Tibial nerve (tissue), 4 donors: ENCODE measurements at regions not wholly inside any gene's neighbourhood (a gene's known extent, or its start where the extent isn't known, plus 50 kb on each side); places are given as distances from the start of the nearest gene placed in this dataset.

Experiments used
- DNase-seq, 2 donors: peaks; one replicate each; pipeline ENCODE4 v3.0.0-alpha.2; 2019; ENCODE audit warnings: low spot score in 2 of 2
- H3K27ac ChIP-seq, 4 donors: fragments of 200-600 bp; sonication (generic) in 3 of 4; one replicate each; pipeline ENCODE4 v1.5.1; 2017 to 2019; ENCODE audit warnings: mild to moderate bottlenecking in 1 of 4
- H3K27me3 ChIP-seq, 2 donors: fragments of 200-600 bp; sonication (generic) in 1 of 2; one replicate each; pipeline versions ENCODE4 v1.5.1 to v1.6.0; 2017 to 2019
- H3K36me3 ChIP-seq, 3 donors: fragments of 200-600 bp; sonication (generic); one replicate each; pipeline ENCODE4 v1.5.1; 2018 to 2019
- H3K4me1 ChIP-seq, 4 donors: fragments of 200-600 bp; sonication (generic) in 3 of 4; one replicate each; pipeline ENCODE4 v1.5.1; 2017 to 2019
- H3K4me3 ChIP-seq, 4 donors: fragments of 200-600 bp; sonication (generic) in 3 of 4; one replicate each; pipeline ENCODE4 v1.5.1; 2017 to 2019; ENCODE audit warnings: mild to moderate bottlenecking in 1 of 4, moderate library complexity in 1 of 4
- H3K9me3 ChIP-seq, 4 donors: fragments of 200-600 bp; sonication (generic) in 3 of 4; one replicate each; pipeline ENCODE4 v1.5.1; 2017 to 2019
- CTCF ChIP-seq, 5 experiments: fragments of 200-600 bp in 3 of 5; fragments of 450-650 bp in 2 of 5; sonication (generic) in 3 of 5; IDR thresholded peaks; one replicate each; pipeline ENCODE4 v1.5.1; 2016 to 2019; ENCODE audit warnings: antibody characterized with exemption in 5 of 5, mild to moderate bottlenecking in 3 of 5, moderate library complexity in 2 of 5
- EP300 ChIP-seq, 2 donors: sonication (generic); formaldehyde crosslinking; IDR thresholded peaks; one replicate each; pipeline ENCODE4 v1.6.1; 2017; ENCODE audit warnings: antibody characterized with exemption in 2 of 2, mild to moderate bottlenecking in 1 of 2
- POLR2A ChIP-seq, 2 donors: fragments of 450-650 bp; IDR thresholded peaks; one replicate each; pipeline ENCODE4 v1.6.1; 2017; ENCODE audit warnings: antibody characterized with exemption in 2 of 2, mild to moderate bottlenecking in 2 of 2, moderate library complexity in 2 of 2
- WGBS, 2 donors: methylation state at CpG; one replicate each; pipeline ENCODE4 v1.1.5; 2018; 5-methylcytosine and 5-hydroxymethylcytosine counted together

- DNase-seq, result no peak
- no peak overlapping the region for H3K4me3 ChIP-seq
- no peak for TF ChIP-seq CTCF (IDR thresholded peaks at IDR 0.05)
- no peak for TF ChIP-seq EP300 (IDR thresholded peaks at IDR 0.05)
- TF ChIP-seq POLR2A (IDR thresholded peaks at IDR 0.05), result no peak
- H3K27me3 ChIP-seq, result no peaks in the 10 kb centered on the region
- no peaks in the 10 kb centered on the region for H3K9me3 ChIP-seq
- WGBS, 2 donors, result 56 to 66% methylated on average over 4 of the region's 4 CpGs
- H3K4me1 ChIP-seq, result no peaks in the 10 kb centered on the region
- H3K27ac ChIP-seq, result no peak overlapping the region
- H3K36me3 ChIP-seq, result no peaks in the 10 kb centered on the region
Measured at GRCh38 chr21:20511216-20511880, 486.9 kb upstream of the NCAM2 start.

GRCh38 chr21:20515446-20515845, 482.8 kb upstream of the NCAM2 start:
- Histone ChIP-seq H3K4me1 (no peaks in the 10 kb centered on the region), H3K4me3 (no peak overlapping the region), H3K27ac (no peak overlapping the region), H3K36me3 (no peaks in the 10 kb centered on the region), H3K27me3 (no peaks in the 10 kb centered on the region), H3K9me3 (no peaks in the 10 kb centered on the region)
- 79 to 84% methylated on average over 3 of the region's 3 CpGs for WGBS, 2 donors
- TF ChIP-seq EP300 (IDR thresholded peaks at IDR 0.05) (no peak), POLR2A (IDR thresholded peaks at IDR 0.05) (no peak), CTCF (IDR thresholded peaks at IDR 0.05) (no peak)
- DNase-seq, result no peak

GRCh38 chr21:20519076-20519475, 479.1 kb upstream of the NCAM2 start:
- H3K4me3 ChIP-seq, result no peak overlapping the region
- H3K27me3 ChIP-seq, result no peaks in the 10 kb centered on the region
- H3K4me1 ChIP-seq, result no peaks in the 10 kb centered on the region
- DNase-seq, result no peak
- TF ChIP-seq EP300 (IDR thresholded peaks at IDR 0.05) (no peak), POLR2A (IDR thresholded peaks at IDR 0.05) (no peak), CTCF (IDR thresholded peaks at IDR 0.05) (no peak)
- no peaks in the 10 kb centered on the region for H3K9me3 ChIP-seq
- no peaks in the 10 kb centered on the region for H3K36me3 ChIP-seq
- H3K27ac ChIP-seq, result no peak overlapping the region
- 83 to 84% methylated on average over 3 of the region's 3 CpGs for WGBS, 2 donors

- Histone ChIP-seq H3K36me3 (no peaks in the 10 kb centered on the region), H3K27ac (no peak overlapping the region), H3K27me3 (no peaks in the 10 kb centered on the region), H3K4me1 (no peaks in the 10 kb centered on the region), H3K9me3 (no peaks in the 10 kb centered on the region), H3K4me3 (no peak overlapping the region)
- TF ChIP-seq POLR2A (IDR thresholded peaks at IDR 0.05) (no peak), CTCF (IDR thresholded peaks at IDR 0.05) (no peak), EP300 (IDR thresholded peaks at IDR 0.05) (no peak)
- DNase-seq, result no peak
- WGBS, 2 donors, result 59 to 85% methylated on average over 1 of the region's 1 CpG
Measured at GRCh38 chr21:20522611-20523010, 475.6 kb upstream of the NCAM2 start.

GRCh38 chr21:20523191-20523590, 475.0 kb upstream of the NCAM2 start:
- Histone ChIP-seq H3K4me3 (no peak overlapping the region), H3K9me3 (no peaks in the 10 kb centered on the region), H3K36me3 (no peaks in the 10 kb centered on the region), H3K27ac (no peak overlapping the region), H3K4me1 (no peaks in the 10 kb centered on the region), H3K27me3 (no peaks in the 10 kb centered on the region)
- TF ChIP-seq EP300 (IDR thresholded peaks at IDR 0.05), result no peak
- DNase-seq, result no peak
